ENCODE measurements at regions not wholly inside any gene's neighbourhood (a gene's known extent, or its start where the extent isn't known, plus 50 kb on each side); places are given as distances from the start of the nearest gene placed in this dataset.

GRCh38 chr6:165159460-165159859 is 149.9 kb downstream of the C6orf118 start:
- no peak for DNase-seq (ENCODE audit: extremely low read depth in 1 of 4, low spot score in 3 of 4)
- POLR2A ChIA-PET: no interaction called here
- intact Hi-C loops (cut with micrococcal nuclease): no loop called here
- no peak overlapping the region for H3K4me3 ChIP-seq
- no peak overlapping the region for H2AFZ ChIP-seq (ENCODE audit: low read depth, low read length)
- H3K4me1 ChIP-seq (replicated peaks in 1 of 2; ENCODE audit: control insufficient read depth in 2 of 2, insufficient read depth in 2 of 2, low read length in 2 of 2): no peaks in the 10 kb centered on the region
- H3K9ac ChIP-seq (ENCODE audit: insufficient read depth in 1 of 2, low read depth in 2 of 2, low read length in 2 of 2): no peak overlapping the region
- H3K27me3 ChIP-seq (ENCODE audit: control insufficient read depth in 2 of 2, insufficient read depth in 2 of 2, low read length in 2 of 2): no peaks in the 10 kb centered on the region
- BruUV-seq (replicated peaks): no TSS peak
- H3K79me2 ChIP-seq (ENCODE audit: control insufficient read depth, insufficient read depth, low read length): no peaks in the 10 kb centered on the region
- H3K9me1 ChIP-seq (ENCODE audit: control insufficient read depth, insufficient read depth, low read length): no peaks in the 10 kb centered on the region
- WGBS (ENCODE audit: insufficient coverage, low coverage, missing lambda C conversion rate): 0% methylated on average over 1 of the region's 1 CpG
- in situ Hi-C loops (cut with MboI): no loop called here
- H4K20me1 ChIP-seq (replicated peaks; ENCODE audit: control insufficient read depth, insufficient read depth, low read length): no peaks in the 10 kb centered on the region
- ATAC-seq: no peak
- no peak overlapping the region for H3K27ac ChIP-seq (ENCODE audit: extremely low read depth, low read depth, low read length)
- no peaks in the 10 kb centered on the region for H3K36me3 ChIP-seq (ENCODE audit: control insufficient read depth, insufficient read depth, low read length)
- CTCF ChIA-PET (ENCODE audit: low intra/inter-chr PET ratio): no interaction called here
- no peak overlapping the region for H3K4me2 ChIP-seq (ENCODE audit: insufficient read depth, low read length)
- TF ChIP-seq, protein P1, sequence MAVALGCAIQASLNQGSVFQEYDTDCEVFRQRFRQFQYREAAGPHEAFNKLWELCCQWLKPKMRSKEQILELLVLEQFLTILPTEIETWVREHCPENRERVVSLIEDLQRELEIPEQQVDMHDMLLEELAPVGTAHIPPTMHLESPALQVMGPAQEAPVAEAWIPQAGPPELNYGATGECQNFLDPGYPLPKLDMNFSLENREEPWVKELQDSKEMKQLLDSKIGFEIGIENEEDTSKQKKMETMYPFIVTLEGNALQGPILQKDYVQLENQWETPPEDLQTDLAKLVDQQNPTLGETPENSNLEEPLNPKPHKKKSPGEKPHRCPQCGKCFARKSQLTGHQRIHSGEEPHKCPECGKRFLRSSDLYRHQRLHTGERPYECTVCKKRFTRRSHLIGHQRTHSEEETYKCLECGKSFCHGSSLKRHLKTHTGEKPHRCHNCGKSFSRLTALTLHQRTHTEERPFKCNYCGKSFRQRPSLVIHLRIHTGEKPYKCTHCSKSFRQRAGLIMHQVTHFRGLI (CRISPR knock-in tag; IDR thresholded peaks at IDR 0.05): no peak
- TF ChIP-seq NCOA6 (IDR thresholded peaks at IDR 0.05) (no peak), PPARD (CRISPR knock-in tag; IDR thresholded peaks at IDR 0.05) (no peak), SMARCB1 (IDR thresholded peaks at IDR 0.05; ENCODE audit: insufficient read length, low read depth) (no peak), KAT8 (IDR thresholded peaks at IDR 0.05; ENCODE audit: low read depth) (no peak), FOXP4 (CRISPR knock-in tag; IDR thresholded peaks at IDR 0.05; ENCODE audit: borderline replicate concordance) (no peak), JUN (IDR thresholded peaks at IDR 0.05; ENCODE audit: borderline replicate concordance, low read depth, low read length) (no peak), JUN (CRISPR knock-in tag; IDR thresholded peaks at IDR 0.05; ENCODE audit: borderline replicate concordance) (no peak), ZNF133 (CRISPR knock-in tag; IDR thresholded peaks at IDR 0.05) (no peak), DMBX1 (CRISPR knock-in tag; IDR thresholded peaks at IDR 0.05; ENCODE audit: borderline replicate concordance) (no peak), U2AF1 (optimal IDR thresholded peaks at IDR 0.05; ENCODE audit: low read depth, low read length) (no peak), MEF2D (tag; conservative IDR thresholded peaks at IDR 0.05; ENCODE audit: low read depth) (no peak), POLR2A (conservative IDR thresholded peaks at IDR 0.05) (no peak), ESRRA (IDR thresholded peaks at IDR 0.05; ENCODE audit: borderline replicate concordance, low read depth) (no peak), ZNF212 (CRISPR knock-in tag; IDR thresholded peaks at IDR 0.05) (no peak), PRPF4 (IDR thresholded peaks at IDR 0.05; ENCODE audit: insufficient read depth, low read depth, low read length, poor library complexity, severe bottlenecking) (no peak), RBM14 (IDR thresholded peaks at IDR 0.05; ENCODE audit: borderline replicate concordance, insufficient read depth, low read depth, low read length) (no peak)
- TF ChIP-seq, protein P2, sequence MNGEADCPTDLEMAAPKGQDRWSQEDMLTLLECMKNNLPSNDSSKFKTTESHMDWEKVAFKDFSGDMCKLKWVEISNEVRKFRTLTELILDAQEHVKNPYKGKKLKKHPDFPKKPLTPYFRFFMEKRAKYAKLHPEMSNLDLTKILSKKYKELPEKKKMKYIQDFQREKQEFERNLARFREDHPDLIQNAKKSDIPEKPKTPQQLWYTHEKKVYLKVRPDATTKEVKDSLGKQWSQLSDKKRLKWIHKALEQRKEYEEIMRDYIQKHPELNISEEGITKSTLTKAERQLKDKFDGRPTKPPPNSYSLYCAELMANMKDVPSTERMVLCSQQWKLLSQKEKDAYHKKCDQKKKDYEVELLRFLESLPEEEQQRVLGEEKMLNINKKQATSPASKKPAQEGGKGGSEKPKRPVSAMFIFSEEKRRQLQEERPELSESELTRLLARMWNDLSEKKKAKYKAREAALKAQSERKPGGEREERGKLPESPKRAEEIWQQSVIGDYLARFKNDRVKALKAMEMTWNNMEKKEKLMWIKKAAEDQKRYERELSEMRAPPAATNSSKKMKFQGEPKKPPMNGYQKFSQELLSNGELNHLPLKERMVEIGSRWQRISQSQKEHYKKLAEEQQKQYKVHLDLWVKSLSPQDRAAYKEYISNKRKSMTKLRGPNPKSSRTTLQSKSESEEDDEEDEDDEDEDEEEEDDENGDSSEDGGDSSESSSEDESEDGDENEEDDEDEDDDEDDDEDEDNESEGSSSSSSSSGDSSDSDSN (IDR thresholded peaks at IDR 0.05; ENCODE audit: borderline replicate concordance in 1 of 2, low read depth in 2 of 2, low read length in 2 of 2): no peak
- H3K9me3 ChIP-seq (replicated peaks; ENCODE audit: control insufficient read depth, insufficient read depth, low read depth, low read length): no peaks in the 10 kb centered on the region; the same call in 1 of the 2 replicates
- FAIRE-seq: no peak

All from K562 (cell line).